Vagina (tissue), 2 donors: ENCODE measurements at regions not wholly inside any gene's neighbourhood (a gene's known extent, or its start where the extent isn't known, plus 50 kb on each side); places are given as distances from the start of the nearest gene placed in this dataset.

Experiments used
- CTCF ChIP-seq, 3 experiments: fragments of 450-650 bp in 2 of 3; fragments of 200-600 bp in 1 of 3; sonication (generic) in 1 of 3; IDR thresholded peaks; one replicate each; pipeline ENCODE4 v1.5.1; 2017 to 2019; ENCODE audit warnings: antibody characterized with exemption in 3 of 3, mild to moderate bottlenecking in 2 of 3, moderate library complexity in 2 of 3
- POLR2A ChIP-seq, 2 donors: fragments of 450-650 bp; IDR thresholded peaks; one replicate each; pipeline ENCODE4 v1.6.1; 2017; ENCODE audit warnings: antibody characterized with exemption in 2 of 2, mild to moderate bottlenecking in 2 of 2, moderate library complexity in 2 of 2
- POLR2AphosphoS5 ChIP-seq, 2 donors: sonication (generic); formaldehyde crosslinking; IDR thresholded peaks; one replicate each; pipeline ENCODE4 v1.9.0; 2017; ENCODE audit warnings: antibody characterized with exemption in 2 of 2, mild to moderate bottlenecking in 2 of 2, low read depth in 1 of 2; ENCODE audit not compliant: insufficient read depth in 1 of 2

DNA sequence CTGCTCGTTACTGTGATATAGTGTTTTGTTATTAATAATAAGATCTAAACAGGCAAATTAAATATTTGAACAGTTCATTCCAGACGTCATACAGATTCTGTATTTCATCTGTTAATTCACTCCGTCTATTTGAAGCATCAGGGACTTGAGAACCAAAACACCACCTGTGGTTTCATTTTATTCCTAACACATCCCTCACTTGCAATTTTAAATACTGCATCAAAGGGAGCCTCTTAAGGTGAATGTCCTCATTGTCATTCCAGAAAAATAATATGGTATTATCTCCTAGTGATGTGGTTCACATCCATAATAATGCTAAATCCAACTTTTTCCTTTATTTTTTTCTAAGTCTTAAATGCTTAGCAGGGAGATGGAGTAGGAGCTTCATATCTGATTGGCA is 1390.9 kb upstream of the CADM2 start:
- no peak for TF ChIP-seq CTCF (IDR thresholded peaks at IDR 0.05)
- no peak for TF ChIP-seq POLR2A (IDR thresholded peaks at IDR 0.05)
- no peak for TF ChIP-seq POLR2AphosphoS5 (IDR thresholded peaks at IDR 0.05; ENCODE audit: insufficient read depth in 1 of 2, low read depth in 1 of 2)
